ENCODE measurements at regions not wholly inside any gene's neighbourhood (a gene's known extent, or its start where the extent isn't known, plus 50 kb on each side); places are given as distances from the start of the nearest gene placed in this dataset.

DNA sequence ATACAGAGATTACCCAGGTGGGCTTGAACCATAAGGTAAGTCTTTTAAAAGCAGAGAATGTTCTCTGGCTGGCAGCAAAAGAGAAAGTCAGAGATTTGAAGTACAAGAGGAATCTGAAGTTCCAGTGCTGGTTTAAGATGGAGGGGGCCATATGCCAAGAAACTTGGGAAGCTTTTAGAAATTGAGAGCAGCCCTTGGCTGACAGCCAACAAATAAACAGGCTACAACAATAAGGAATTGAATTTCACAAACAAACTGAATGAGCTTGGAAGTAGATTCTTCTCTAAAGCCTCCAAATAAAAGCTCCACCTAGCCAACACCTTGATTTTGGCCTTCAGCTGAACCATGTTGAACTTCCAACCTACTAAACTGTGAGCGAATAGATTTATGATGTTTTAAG lies 85.7 kb downstream of the TRIM42 start:
- Histone ChIP-seq H3K9ac (ENCODE audit: control insufficient read depth, extremely low read depth, insufficient read depth, low read length) (no peak overlapping the region), H3K9me3 (ENCODE audit: control insufficient read depth, low read depth, low read length) (no peaks in the 10 kb centered on the region), H2AFZ (ENCODE audit: control insufficient read depth, low read length) (no peak overlapping the region), H3K36me3 (ENCODE audit: control insufficient read depth in 2 of 2, extremely low read depth in 1 of 2, insufficient read depth in 2 of 2, low read length in 2 of 2) (no peaks in the 10 kb centered on the region), H3K9me1 (ENCODE audit: control insufficient read depth, extremely low read depth, insufficient read depth, low read length) (no peaks in the 10 kb centered on the region), H3K4me2 (ENCODE audit: control insufficient read depth, extremely low read depth, insufficient read depth, low read depth, low read length) (no peak overlapping the region), H3K27me3 (ENCODE audit: control insufficient read depth, extremely low read depth, insufficient read depth, low read length) (peaks cover 10% of the 10 kb centered on the region), H3K27ac (ENCODE audit: control insufficient read depth, insufficient read depth, low read length) (no peak overlapping the region), H4K20me1 (ENCODE audit: control insufficient read depth, extremely low read depth, insufficient read depth, low read length) (no peaks in the 10 kb centered on the region), H3K4me1 (ENCODE audit: control insufficient read depth, extremely low read depth, insufficient read depth, low read length) (no peaks in the 10 kb centered on the region), H3K4me3 (ENCODE audit: control insufficient read depth in 2 of 3, extremely low read depth in 1 of 3, insufficient read depth in 2 of 3, low read depth in 1 of 3, low read length in 3 of 3) (no peak overlapping the region), H3K79me2 (ENCODE audit: control insufficient read depth, insufficient read depth, low read length) (no peaks in the 10 kb centered on the region)
- FAIRE-seq: no peak
- no peak for DNase-seq (ENCODE audit: low read depth, low spot score)
- TF ChIP-seq EZH2 (IDR thresholded peaks at IDR 0.05; ENCODE audit: low read length): no peak
- TF ChIP-seq, protein P1, sequence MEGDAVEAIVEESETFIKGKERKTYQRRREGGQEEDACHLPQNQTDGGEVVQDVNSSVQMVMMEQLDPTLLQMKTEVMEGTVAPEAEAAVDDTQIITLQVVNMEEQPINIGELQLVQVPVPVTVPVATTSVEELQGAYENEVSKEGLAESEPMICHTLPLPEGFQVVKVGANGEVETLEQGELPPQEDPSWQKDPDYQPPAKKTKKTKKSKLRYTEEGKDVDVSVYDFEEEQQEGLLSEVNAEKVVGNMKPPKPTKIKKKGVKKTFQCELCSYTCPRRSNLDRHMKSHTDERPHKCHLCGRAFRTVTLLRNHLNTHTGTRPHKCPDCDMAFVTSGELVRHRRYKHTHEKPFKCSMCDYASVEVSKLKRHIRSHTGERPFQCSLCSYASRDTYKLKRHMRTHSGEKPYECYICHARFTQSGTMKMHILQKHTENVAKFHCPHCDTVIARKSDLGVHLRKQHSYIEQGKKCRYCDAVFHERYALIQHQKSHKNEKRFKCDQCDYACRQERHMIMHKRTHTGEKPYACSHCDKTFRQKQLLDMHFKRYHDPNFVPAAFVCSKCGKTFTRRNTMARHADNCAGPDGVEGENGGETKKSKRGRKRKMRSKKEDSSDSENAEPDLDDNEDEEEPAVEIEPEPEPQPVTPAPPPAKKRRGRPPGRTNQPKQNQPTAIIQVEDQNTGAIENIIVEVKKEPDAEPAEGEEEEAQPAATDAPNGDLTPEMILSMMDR (optimal IDR thresholded peaks at IDR 0.05 in 1 of 3, IDR thresholded peaks at IDR 0.05 in 1 of 3, conservative IDR thresholded peaks at IDR 0.05 in 1 of 3; ENCODE audit: extremely low read depth in 1 of 3, insufficient read depth in 2 of 3, low read length in 3 of 3): no peak
- dilution Hi-C loops (cut with MboI; ENCODE audit: extremely low pct_ligation_motif_present, low sequenced_read_pairs): no loop called here

DNA sequence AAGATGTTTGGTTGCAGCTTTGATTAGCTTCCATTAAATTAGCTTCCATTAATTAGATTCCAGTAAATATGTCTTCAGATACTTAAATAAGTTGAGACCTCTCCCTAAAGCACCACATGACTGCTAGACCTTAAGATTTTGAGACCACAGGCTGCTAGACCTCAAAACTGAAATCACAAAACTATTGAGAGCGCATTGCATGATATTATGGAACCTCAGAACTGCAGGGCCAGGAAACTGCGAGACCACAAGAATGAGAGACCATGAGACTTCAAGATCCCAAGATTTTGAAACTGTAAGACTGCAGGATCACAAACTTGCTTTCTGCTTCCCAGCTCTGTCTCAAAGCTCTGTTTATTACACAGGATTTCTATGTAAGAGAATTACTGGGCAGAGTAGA lies 87.4 kb downstream of the TRIM42 start:
- TF ChIP-seq EZH2 (IDR thresholded peaks at IDR 0.05; ENCODE audit: low read length): no peak
- TF ChIP-seq, protein P1 (optimal IDR thresholded peaks at IDR 0.05 in 1 of 3, IDR thresholded peaks at IDR 0.05 in 1 of 3, conservative IDR thresholded peaks at IDR 0.05 in 1 of 3; ENCODE audit: extremely low read depth in 1 of 3, insufficient read depth in 2 of 3, low read length in 3 of 3): no peak
- Histone ChIP-seq H3K4me3 (ENCODE audit: control insufficient read depth in 2 of 3, extremely low read depth in 1 of 3, insufficient read depth in 2 of 3, low read depth in 1 of 3, low read length in 3 of 3) (no peak overlapping the region), H3K36me3 (ENCODE audit: control insufficient read depth in 2 of 2, extremely low read depth in 1 of 2, insufficient read depth in 2 of 2, low read length in 2 of 2) (no peaks in the 10 kb centered on the region), H3K79me2 (ENCODE audit: control insufficient read depth, insufficient read depth, low read length) (no peaks in the 10 kb centered on the region), H3K27me3 (ENCODE audit: control insufficient read depth, extremely low read depth, insufficient read depth, low read length) (peaks cover 5% of the 10 kb centered on the region), H3K9ac (ENCODE audit: control insufficient read depth, extremely low read depth, insufficient read depth, low read length) (no peak overlapping the region), H3K4me2 (ENCODE audit: control insufficient read depth, extremely low read depth, insufficient read depth, low read depth, low read length) (no peak overlapping the region), H4K20me1 (ENCODE audit: control insufficient read depth, extremely low read depth, insufficient read depth, low read length) (no peaks in the 10 kb centered on the region), H2AFZ (ENCODE audit: control insufficient read depth, low read length) (no peak overlapping the region), H3K27ac (ENCODE audit: control insufficient read depth, insufficient read depth, low read length) (no peak overlapping the region), H3K4me1 (ENCODE audit: control insufficient read depth, extremely low read depth, insufficient read depth, low read length) (no peaks in the 10 kb centered on the region), H3K9me3 (ENCODE audit: control insufficient read depth, low read depth, low read length) (no peaks in the 10 kb centered on the region), H3K9me1 (ENCODE audit: control insufficient read depth, extremely low read depth, insufficient read depth, low read length) (no peaks in the 10 kb centered on the region)
- FAIRE-seq (no peak), DNase-seq (ENCODE audit: low read depth, low spot score) (no peak)
- dilution Hi-C loops (cut with MboI; ENCODE audit: extremely low pct_ligation_motif_present, low sequenced_read_pairs): no loop called here

All from keratinocyte (primary cell).